ENCODE measurements at regions not wholly inside any gene's neighbourhood (a gene's known extent, or its start where the extent isn't known, plus 50 kb on each side); places are given as distances from the start of the nearest gene placed in this dataset.

GRCh38 chr4:160251522-160252170, 1148.8 kb downstream of the RAPGEF2 start:
- FAIRE-seq = no peak
- Mint-ChIP-seq H3K4me1 (ENCODE audit: low read depth, unreplicated experiment) (no peaks in the 10 kb centered on the region), H3K36me3 (ENCODE audit: low read depth, unreplicated experiment) (no peaks in the 10 kb centered on the region), H3K9me3 (ENCODE audit: unreplicated experiment) (peaks cover 3% of the 10 kb centered on the region), H3K27me3 (ENCODE audit: low read depth, unreplicated experiment) (no peaks in the 10 kb centered on the region), H3K27ac (ENCODE audit: unreplicated experiment) (no peak overlapping the region), H3K4me3 (ENCODE audit: unreplicated experiment) (no peak overlapping the region)
- Histone ChIP-seq H3K4me2 (ENCODE audit: low read length) (no peak overlapping the region), H3K4me1 (ENCODE audit: insufficient read depth, low read length) (no peaks in the 10 kb centered on the region), H2AFZ (ENCODE audit: low read depth, low read length) (no peak overlapping the region), H3K4me3 (ENCODE audit: insufficient read depth, low read depth, low read length) (no peak overlapping the region), H3K36me3 (ENCODE audit: insufficient read depth, low read length) (no peaks in the 10 kb centered on the region), H4K20me1 (ENCODE audit: insufficient read depth, low read length) (no peaks in the 10 kb centered on the region), H3K9me3 (ENCODE audit: insufficient read depth, low read depth, low read length) (no peaks in the 10 kb centered on the region), H3K9ac (ENCODE audit: low read length) (no peak overlapping the region), H3K27ac (ENCODE audit: low read depth, low read length) (no peak overlapping the region), H3K79me2 (ENCODE audit: insufficient read depth, low read length) (no peaks in the 10 kb centered on the region), H3K27me3 (ENCODE audit: insufficient read depth, low read length) (no peaks in the 10 kb centered on the region)
- no peak for TF ChIP-seq EZH2 (IDR thresholded peaks at IDR 0.05; ENCODE audit: insufficient read depth, low read length)
- TF ChIP-seq CTCF (IDR thresholded peaks at IDR 0.05; ENCODE audit: insufficient read depth, low read depth, low read length) = no peak
- DNase-seq (ENCODE audit: low read depth) = no peak

- Mint-ChIP-seq H3K27me3 (ENCODE audit: low read depth, unreplicated experiment) (no peaks in the 10 kb centered on the region), H3K9me3 (ENCODE audit: unreplicated experiment) (peaks cover 3% of the 10 kb centered on the region), H3K36me3 (ENCODE audit: low read depth, unreplicated experiment) (no peaks in the 10 kb centered on the region), H3K4me3 (ENCODE audit: unreplicated experiment) (no peak overlapping the region), H3K27ac (ENCODE audit: unreplicated experiment) (no peak overlapping the region), H3K4me1 (ENCODE audit: low read depth, unreplicated experiment) (no peaks in the 10 kb centered on the region)
- Histone ChIP-seq H3K4me2 (ENCODE audit: low read length) (no peak overlapping the region), H3K9ac (ENCODE audit: low read length) (no peak overlapping the region), H3K4me1 (ENCODE audit: insufficient read depth, low read length) (no peaks in the 10 kb centered on the region), H3K27me3 (ENCODE audit: insufficient read depth, low read length) (no peaks in the 10 kb centered on the region), H3K4me3 (ENCODE audit: insufficient read depth, low read depth, low read length) (no peak overlapping the region), H3K36me3 (ENCODE audit: insufficient read depth, low read length) (no peaks in the 10 kb centered on the region), H3K9me3 (ENCODE audit: insufficient read depth, low read depth, low read length) (no peaks in the 10 kb centered on the region), H3K79me2 (ENCODE audit: insufficient read depth, low read length) (no peaks in the 10 kb centered on the region), H3K27ac (ENCODE audit: low read depth, low read length) (no peak overlapping the region), H4K20me1 (ENCODE audit: insufficient read depth, low read length) (no peaks in the 10 kb centered on the region), H2AFZ (ENCODE audit: low read depth, low read length) (no peak overlapping the region)
- FAIRE-seq = no peak
- no peak for DNase-seq (ENCODE audit: low read depth)
- no peak for TF ChIP-seq EZH2 (IDR thresholded peaks at IDR 0.05; ENCODE audit: insufficient read depth, low read length)
- no peak for TF ChIP-seq CTCF (IDR thresholded peaks at IDR 0.05; ENCODE audit: insufficient read depth, low read depth, low read length)
These were observed 1154.4 kb downstream of the RAPGEF2 start for GRCh38 chr4:160257318-160257717.

GRCh38 chr4:160265014-160265413, 1162.1 kb downstream of the RAPGEF2 start:
- DNase-seq (ENCODE audit: low read depth) = no peak
- H3K4me1 Mint-ChIP-seq (ENCODE audit: low read depth, unreplicated experiment) = no peaks in the 10 kb centered on the region
- no peak overlapping the region for H3K9ac ChIP-seq (ENCODE audit: low read length)
- no peaks in the 10 kb centered on the region for H3K4me1 ChIP-seq (ENCODE audit: insufficient read depth, low read length)
- no peak overlapping the region for H3K4me2 ChIP-seq (ENCODE audit: low read length)
- H4K20me1 ChIP-seq (ENCODE audit: insufficient read depth, low read length) = no peaks in the 10 kb centered on the region
- no peak overlapping the region for H3K27ac ChIP-seq (ENCODE audit: low read depth, low read length)
- H3K9me3 Mint-ChIP-seq (ENCODE audit: unreplicated experiment) = no peaks in the 10 kb centered on the region
- FAIRE-seq = no peak
- no peak overlapping the region for H2AFZ ChIP-seq (ENCODE audit: low read depth, low read length)
- no peaks in the 10 kb centered on the region for H3K36me3 Mint-ChIP-seq (ENCODE audit: low read depth, unreplicated experiment)
- no peak overlapping the region for H3K4me3 Mint-ChIP-seq (ENCODE audit: unreplicated experiment)
- no peak overlapping the region for H3K27ac Mint-ChIP-seq (ENCODE audit: unreplicated experiment)
- H3K9me3 ChIP-seq (ENCODE audit: insufficient read depth, low read depth, low read length) = no peaks in the 10 kb centered on the region
- H3K4me3 ChIP-seq (ENCODE audit: insufficient read depth, low read depth, low read length) = no peak overlapping the region
- no peaks in the 10 kb centered on the region for H3K27me3 ChIP-seq (ENCODE audit: insufficient read depth, low read length)
- H3K27me3 Mint-ChIP-seq (ENCODE audit: low read depth, unreplicated experiment) = no peaks in the 10 kb centered on the region
- no peak for TF ChIP-seq CTCF (IDR thresholded peaks at IDR 0.05; ENCODE audit: insufficient read depth, low read depth, low read length)
- TF ChIP-seq EZH2 (IDR thresholded peaks at IDR 0.05; ENCODE audit: insufficient read depth, low read length) = no peak
- H3K79me2 ChIP-seq (ENCODE audit: insufficient read depth, low read length) = no peaks in the 10 kb centered on the region
- no peaks in the 10 kb centered on the region for H3K36me3 ChIP-seq (ENCODE audit: insufficient read depth, low read length)
